ENCODE measurements at regions not wholly inside any gene's neighbourhood (a gene's known extent, or its start where the extent isn't known, plus 50 kb on each side); places are given as distances from the start of the nearest gene placed in this dataset.

DNA sequence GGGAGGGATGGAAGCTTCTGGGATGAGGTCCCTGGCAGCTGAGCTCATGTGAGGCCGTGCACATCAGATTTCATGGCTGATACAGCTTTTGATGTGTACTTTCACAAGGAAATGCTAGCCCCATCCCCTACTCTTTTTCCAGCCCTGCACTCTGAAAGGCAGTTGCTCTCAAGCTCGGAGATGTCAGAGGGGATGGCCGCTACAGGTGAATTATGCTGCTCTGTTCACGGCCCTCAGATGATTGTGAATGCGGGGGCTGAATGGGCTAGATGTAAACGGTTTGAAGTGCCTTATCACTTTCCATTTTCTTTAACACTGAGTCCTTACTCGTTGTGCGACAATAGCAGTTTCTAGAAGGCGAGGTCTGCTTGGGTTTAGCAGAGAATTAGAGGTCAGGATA lies 88.0 kb upstream of the RASGRF1 start:
- Histone ChIP-seq H3K9me2 (ENCODE audit: insufficient read depth) (0 out of 2 replicates have a peak, but pooled peaks cover 2% of the 10 kb centered on the region), H2AFZ (no peak overlapping the region), H3F3A (replicated peaks; ENCODE audit: low read depth) (no peaks in the 10 kb centered on the region), H3K4me3 (no peak overlapping the region), H3K4me2 (no peak overlapping the region), H3K4me1 (ENCODE audit: insufficient read depth) (no peaks in the 10 kb centered on the region), H3K27ac (ENCODE audit: low read depth) (no peak overlapping the region), H3K36me3 (ENCODE audit: insufficient read depth) (no peaks in the 10 kb centered on the region), H3K79me2 (replicated peaks; ENCODE audit: insufficient read depth) (no peaks in the 10 kb centered on the region), H4K20me1 (replicated peaks; ENCODE audit: insufficient read depth) (no peaks in the 10 kb centered on the region), H3K27me3 (ENCODE audit: insufficient read depth) (no peaks in the 10 kb centered on the region)
- H3K9me3 Mint-ChIP-seq, result no peaks in the 10 kb centered on the region; the same call in 2 of the 3 replicates
- DNase-seq (ENCODE audit: low spot score) (no peak), ATAC-seq (no peak)
- no peaks in the 10 kb centered on the region for H3K36me3 Mint-ChIP-seq (ENCODE audit: low read depth)
- H3K4me3 Mint-ChIP-seq, result no peak overlapping the region
- peaks cover 4% of the 10 kb centered on the region for H3K27me3 Mint-ChIP-seq (ENCODE audit: insufficient read depth, low read depth, poor library complexity)
- H3K4me1 Mint-ChIP-seq, result peaks cover 7% of the 10 kb centered on the region
- TF ChIP-seq CREB1 (CRISPR knock-in tag; IDR thresholded peaks at IDR 0.05; ENCODE audit: low read depth) (no peak), STAT1 (IDR thresholded peaks at IDR 0.05; ENCODE audit: unreplicated experiment) (no peak), ZNF114 (CRISPR knock-in tag; IDR thresholded peaks at IDR 0.05) (no peak), EZH2 (IDR thresholded peaks at IDR 0.05; ENCODE audit: low read depth, unreplicated experiment) (no peak)
- TF ChIP-seq, protein P1, sequence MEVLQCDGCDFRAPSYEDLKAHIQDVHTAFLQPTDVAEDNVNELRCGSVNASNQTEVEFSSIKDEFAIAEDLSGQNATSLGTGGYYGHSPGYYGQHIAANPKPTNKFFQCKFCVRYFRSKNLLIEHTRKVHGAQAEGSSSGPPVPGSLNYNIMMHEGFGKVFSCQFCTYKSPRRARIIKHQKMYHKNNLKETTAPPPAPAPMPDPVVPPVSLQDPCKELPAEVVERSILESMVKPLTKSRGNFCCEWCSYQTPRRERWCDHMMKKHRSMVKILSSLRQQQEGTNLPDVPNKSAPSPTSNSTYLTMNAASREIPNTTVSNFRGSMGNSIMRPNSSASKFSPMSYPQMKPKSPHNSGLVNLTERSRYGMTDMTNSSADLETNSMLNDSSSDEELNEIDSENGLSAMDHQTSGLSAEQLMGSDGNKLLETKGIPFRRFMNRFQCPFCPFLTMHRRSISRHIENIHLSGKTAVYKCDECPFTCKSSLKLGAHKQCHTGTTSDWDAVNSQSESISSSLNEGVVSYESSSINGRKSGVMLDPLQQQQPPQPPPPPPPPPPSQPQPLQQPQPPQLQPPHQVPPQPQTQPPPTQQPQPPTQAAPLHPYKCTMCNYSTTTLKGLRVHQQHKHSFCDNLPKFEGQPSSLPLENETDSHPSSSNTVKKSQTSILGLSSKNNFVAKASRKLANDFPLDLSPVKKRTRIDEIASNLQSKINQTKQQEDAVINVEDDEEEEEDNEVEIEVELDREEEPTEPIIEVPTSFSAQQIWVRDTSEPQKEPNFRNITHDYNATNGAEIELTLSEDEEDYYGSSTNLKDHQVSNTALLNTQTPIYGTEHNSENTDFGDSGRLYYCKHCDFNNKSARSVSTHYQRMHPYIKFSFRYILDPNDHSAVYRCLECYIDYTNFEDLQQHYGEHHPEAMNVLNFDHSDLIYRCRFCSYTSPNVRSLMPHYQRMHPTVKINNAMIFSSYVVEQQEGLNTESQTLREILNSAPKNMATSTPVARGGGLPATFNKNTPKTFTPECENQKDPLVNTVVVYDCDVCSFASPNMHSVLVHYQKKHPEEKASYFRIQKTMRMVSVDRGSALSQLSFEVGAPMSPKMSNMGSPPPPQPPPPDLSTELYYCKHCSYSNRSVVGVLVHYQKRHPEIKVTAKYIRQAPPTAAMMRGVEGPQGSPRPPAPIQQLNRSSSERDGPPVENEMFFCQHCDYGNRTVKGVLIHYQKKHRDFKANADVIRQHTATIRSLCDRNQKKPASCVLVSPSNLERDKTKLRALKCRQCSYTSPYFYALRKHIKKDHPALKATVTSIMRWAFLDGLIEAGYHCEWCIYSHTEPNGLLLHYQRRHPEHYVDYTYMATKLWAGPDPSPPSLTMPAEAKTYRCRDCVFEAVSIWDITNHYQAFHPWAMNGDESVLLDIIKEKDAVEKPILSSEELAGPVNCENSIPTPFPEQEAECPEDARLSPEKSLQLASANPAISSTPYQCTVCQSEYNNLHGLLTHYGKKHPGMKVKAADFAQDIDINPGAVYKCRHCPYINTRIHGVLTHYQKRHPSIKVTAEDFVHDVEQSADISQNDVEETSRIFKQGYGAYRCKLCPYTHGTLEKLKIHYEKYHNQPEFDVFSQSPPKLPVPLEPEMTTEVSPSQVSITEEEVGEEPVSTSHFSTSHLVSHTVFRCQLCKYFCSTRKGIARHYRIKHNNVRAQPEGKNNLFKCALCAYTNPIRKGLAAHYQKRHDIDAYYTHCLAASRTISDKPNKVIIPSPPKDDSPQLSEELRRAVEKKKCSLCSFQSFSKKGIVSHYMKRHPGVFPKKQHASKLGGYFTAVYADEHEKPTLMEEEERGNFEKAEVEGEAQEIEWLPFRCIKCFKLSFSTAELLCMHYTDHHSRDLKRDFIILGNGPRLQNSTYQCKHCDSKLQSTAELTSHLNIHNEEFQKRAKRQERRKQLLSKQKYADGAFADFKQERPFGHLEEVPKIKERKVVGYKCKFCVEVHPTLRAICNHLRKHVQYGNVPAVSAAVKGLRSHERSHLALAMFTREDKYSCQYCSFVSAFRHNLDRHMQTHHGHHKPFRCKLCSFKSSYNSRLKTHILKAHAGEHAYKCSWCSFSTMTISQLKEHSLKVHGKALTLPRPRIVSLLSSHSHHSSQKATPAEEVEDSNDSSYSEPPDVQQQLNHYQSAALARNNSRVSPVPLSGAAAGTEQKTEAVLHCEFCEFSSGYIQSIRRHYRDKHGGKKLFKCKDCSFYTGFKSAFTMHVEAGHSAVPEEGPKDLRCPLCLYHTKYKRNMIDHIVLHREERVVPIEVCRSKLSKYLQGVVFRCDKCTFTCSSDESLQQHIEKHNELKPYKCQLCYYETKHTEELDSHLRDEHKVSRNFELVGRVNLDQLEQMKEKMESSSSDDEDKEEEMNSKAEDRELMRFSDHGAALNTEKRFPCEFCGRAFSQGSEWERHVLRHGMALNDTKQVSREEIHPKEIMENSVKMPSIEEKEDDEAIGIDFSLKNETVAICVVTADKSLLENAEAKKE (CRISPR knock-in tag; IDR thresholded peaks at IDR 0.05), result no peak
- H3K27ac Mint-ChIP-seq, result no peak overlapping the region

DNA sequence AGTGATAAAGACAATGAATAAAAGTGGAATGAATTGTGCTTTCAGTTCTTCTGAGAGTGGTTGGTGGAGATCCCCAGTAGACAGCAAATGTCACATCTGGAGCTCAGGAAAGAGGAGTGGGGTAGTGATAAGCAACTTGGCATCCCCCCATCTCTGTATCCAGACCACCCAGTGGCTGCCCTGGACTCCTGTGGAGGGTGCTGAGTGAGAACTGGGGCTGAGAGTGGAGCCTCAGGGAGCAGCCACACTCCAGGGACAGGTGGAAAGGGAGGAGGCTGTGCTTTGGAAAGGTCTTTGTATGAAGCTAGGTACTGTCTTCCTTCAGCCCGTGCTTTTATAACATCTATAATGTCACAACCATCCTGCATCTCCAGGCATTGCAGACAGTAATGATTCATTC lies 85.6 kb upstream of the RASGRF1 start:
- Histone ChIP-seq H3K27ac (ENCODE audit: low read depth) (no peak overlapping the region), H3F3A (replicated peaks; ENCODE audit: low read depth) (no peaks in the 10 kb centered on the region), H3K79me2 (replicated peaks; ENCODE audit: insufficient read depth) (no peaks in the 10 kb centered on the region), H3K4me1 (ENCODE audit: insufficient read depth) (peaks cover 8% of the 10 kb centered on the region), H4K20me1 (replicated peaks; ENCODE audit: insufficient read depth) (no peaks in the 10 kb centered on the region), H3K27me3 (ENCODE audit: insufficient read depth) (no peaks in the 10 kb centered on the region), H3K4me3 (no peak overlapping the region), H3K4me2 (no peak overlapping the region), H2AFZ (no peak overlapping the region), H3K9me2 (ENCODE audit: insufficient read depth) (0 out of 2 replicates have a peak, but pooled peaks cover 2% of the 10 kb centered on the region), H3K36me3 (ENCODE audit: insufficient read depth) (no peaks in the 10 kb centered on the region)
- Mint-ChIP-seq H3K27ac (no peak overlapping the region), H3K36me3 (ENCODE audit: low read depth) (no peaks in the 10 kb centered on the region), H3K9me3 (no peaks in the 10 kb centered on the region; the same call in 2 of the 3 replicates), H3K4me3 (no peak overlapping the region), H3K4me1 (peaks cover 23% of the 10 kb centered on the region), H3K27me3 (ENCODE audit: insufficient read depth, low read depth, poor library complexity) (peaks cover 5% of the 10 kb centered on the region)
- ATAC-seq (no peak), DNase-seq (ENCODE audit: low spot score) (no peak)
- TF ChIP-seq EZH2phosphoT487 (IDR thresholded peaks at IDR 0.05; ENCODE audit: unreplicated experiment), result no peak
- no peak for TF ChIP-seq ZNF331 (CRISPR knock-in tag; IDR thresholded peaks at IDR 0.05; ENCODE audit: low read depth)
- no peak for TF ChIP-seq JUNB (IDR thresholded peaks at IDR 0.05; ENCODE audit: unreplicated experiment)
- no peak for TF ChIP-seq POLR2AphosphoS5 (IDR thresholded peaks at IDR 0.05; ENCODE audit: low read depth)
- TF ChIP-seq, protein P2, sequence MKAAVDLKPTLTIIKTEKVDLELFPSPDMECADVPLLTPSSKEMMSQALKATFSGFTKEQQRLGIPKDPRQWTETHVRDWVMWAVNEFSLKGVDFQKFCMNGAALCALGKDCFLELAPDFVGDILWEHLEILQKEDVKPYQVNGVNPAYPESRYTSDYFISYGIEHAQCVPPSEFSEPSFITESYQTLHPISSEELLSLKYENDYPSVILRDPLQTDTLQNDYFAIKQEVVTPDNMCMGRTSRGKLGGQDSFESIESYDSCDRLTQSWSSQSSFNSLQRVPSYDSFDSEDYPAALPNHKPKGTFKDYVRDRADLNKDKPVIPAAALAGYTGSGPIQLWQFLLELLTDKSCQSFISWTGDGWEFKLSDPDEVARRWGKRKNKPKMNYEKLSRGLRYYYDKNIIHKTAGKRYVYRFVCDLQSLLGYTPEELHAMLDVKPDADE (IDR thresholded peaks at IDR 0.05), result no peak
- TF ChIP-seq, protein P3, sequence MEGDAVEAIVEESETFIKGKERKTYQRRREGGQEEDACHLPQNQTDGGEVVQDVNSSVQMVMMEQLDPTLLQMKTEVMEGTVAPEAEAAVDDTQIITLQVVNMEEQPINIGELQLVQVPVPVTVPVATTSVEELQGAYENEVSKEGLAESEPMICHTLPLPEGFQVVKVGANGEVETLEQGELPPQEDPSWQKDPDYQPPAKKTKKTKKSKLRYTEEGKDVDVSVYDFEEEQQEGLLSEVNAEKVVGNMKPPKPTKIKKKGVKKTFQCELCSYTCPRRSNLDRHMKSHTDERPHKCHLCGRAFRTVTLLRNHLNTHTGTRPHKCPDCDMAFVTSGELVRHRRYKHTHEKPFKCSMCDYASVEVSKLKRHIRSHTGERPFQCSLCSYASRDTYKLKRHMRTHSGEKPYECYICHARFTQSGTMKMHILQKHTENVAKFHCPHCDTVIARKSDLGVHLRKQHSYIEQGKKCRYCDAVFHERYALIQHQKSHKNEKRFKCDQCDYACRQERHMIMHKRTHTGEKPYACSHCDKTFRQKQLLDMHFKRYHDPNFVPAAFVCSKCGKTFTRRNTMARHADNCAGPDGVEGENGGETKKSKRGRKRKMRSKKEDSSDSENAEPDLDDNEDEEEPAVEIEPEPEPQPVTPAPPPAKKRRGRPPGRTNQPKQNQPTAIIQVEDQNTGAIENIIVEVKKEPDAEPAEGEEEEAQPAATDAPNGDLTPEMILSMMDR (conservative IDR thresholded peaks at IDR 0.05; ENCODE audit: low read depth in 2 of 2), result no peak
- TF ChIP-seq NANOG (IDR thresholded peaks at IDR 0.05; ENCODE audit: borderline replicate concordance), result no peak
